Astrocyte (in vitro differentiated cells and primary cell): ENCODE measurements at regions not wholly inside any gene's neighbourhood (a gene's known extent, or its start where the extent isn't known, plus 50 kb on each side); places are given as distances from the start of the nearest gene placed in this dataset.

Experiments used
- DNase-seq: peaks from one replicate; pipeline ENCODE4 v3.0.0-alpha.2; 2010; ENCODE audit warnings: low read depth
- FAIRE-seq: peaks from 2 replicates; lab custom pipeline; 2011; peaks lifted over from hg19 to GRCh38; lab: Jason Lieb, UNC
- H2AFZ ChIP-seq: 2 replicates; pipeline ENCODE4 v1.6.0; 2012; ENCODE audit warnings: low read depth, low read length, inconsistent platforms
- H3K27ac ChIP-seq: 2 replicates; pipeline ENCODE4 v1.5.1; 2011; ENCODE audit warnings: low read depth, low read length, inconsistent platforms
- H3K27me3 ChIP-seq: 2 replicates; pipeline ENCODE4 v1.6.0; 2011; ENCODE audit warnings: low read length, inconsistent platforms; ENCODE audit not compliant: insufficient read depth
- H3K36me3 ChIP-seq: 2 replicates; pipeline ENCODE4 v1.5.1; 2011; ENCODE audit warnings: low read length, inconsistent platforms; ENCODE audit not compliant: insufficient read depth
- H3K4me1 ChIP-seq: 2 replicates; pipeline ENCODE4 v1.5.1; 2011; ENCODE audit warnings: low read length, inconsistent platforms; ENCODE audit not compliant: insufficient read depth
- H3K4me2 ChIP-seq: 2 replicates; pipeline ENCODE4 v1.6.0; 2012; ENCODE audit warnings: low read length, inconsistent platforms
- H3K4me3 ChIP-seq: 2 replicates; pipeline ENCODE4 v1.5.1; 2011; ENCODE audit warnings: low read depth, mild to moderate bottlenecking, low read length, inconsistent platforms; ENCODE audit not compliant: insufficient read depth
- H3K79me2 ChIP-seq: 2 replicates; pipeline ENCODE4 v1.6.0; 2012; ENCODE audit warnings: mild to moderate bottlenecking, low read length, inconsistent platforms; ENCODE audit not compliant: insufficient read depth
- H3K9ac ChIP-seq: 2 replicates; pipeline ENCODE4 v1.6.0; 2012; ENCODE audit warnings: mild to moderate bottlenecking, low read length, inconsistent platforms
- H3K9me3 ChIP-seq: 2 replicates; pipeline ENCODE4 v1.5.1; 2012; ENCODE audit warnings: low read depth, mild to moderate bottlenecking, low read length, inconsistent platforms; ENCODE audit not compliant: insufficient read depth
- H4K20me1 ChIP-seq: 2 replicates; pipeline ENCODE4 v1.6.0; 2012; ENCODE audit warnings: low read length, inconsistent platforms; ENCODE audit not compliant: insufficient read depth
- H3K27ac Mint-ChIP-seq: one replicate; pipeline ENCODE4 v1.8.0; 2021; ENCODE audit warnings: mild to moderate bottlenecking, mixed read lengths; ENCODE audit not compliant: unreplicated experiment
- H3K27me3 Mint-ChIP-seq: one replicate; pipeline ENCODE4 v1.8.0; 2021; ENCODE audit warnings: low read depth, mixed read lengths; ENCODE audit not compliant: unreplicated experiment
- H3K36me3 Mint-ChIP-seq: one replicate; pipeline ENCODE4 v1.8.0; 2021; ENCODE audit warnings: low read depth, mixed read lengths; ENCODE audit not compliant: unreplicated experiment
- H3K4me1 Mint-ChIP-seq: one replicate; pipeline ENCODE4 v1.8.0; 2021; ENCODE audit warnings: low read depth, mixed read lengths; ENCODE audit not compliant: unreplicated experiment
- H3K4me3 Mint-ChIP-seq: one replicate; pipeline ENCODE4 v1.8.0; 2021; ENCODE audit warnings: mild to moderate bottlenecking, moderate library complexity, mixed read lengths; ENCODE audit not compliant: unreplicated experiment
- H3K9me3 Mint-ChIP-seq: one replicate; pipeline ENCODE4 v1.8.0; 2021; ENCODE audit warnings: mild to moderate bottlenecking, mixed read lengths; ENCODE audit not compliant: unreplicated experiment
- EZH2 ChIP-seq: IDR thresholded peaks from 2 replicates; pipeline ENCODE4 v1.6.1; 2012; ENCODE audit warnings: mild to moderate bottlenecking, low read length, inconsistent platforms; ENCODE audit not compliant: insufficient read depth
- TF ChIP-seq, protein P1 (sequence below): IDR thresholded peaks from 2 replicates; pipeline ENCODE4 v1.5.1; 2011; ENCODE audit warnings: low read depth, mild to moderate bottlenecking, inconsistent platforms, low read length, moderate library complexity; ENCODE audit not compliant: insufficient read depth

DNA sequence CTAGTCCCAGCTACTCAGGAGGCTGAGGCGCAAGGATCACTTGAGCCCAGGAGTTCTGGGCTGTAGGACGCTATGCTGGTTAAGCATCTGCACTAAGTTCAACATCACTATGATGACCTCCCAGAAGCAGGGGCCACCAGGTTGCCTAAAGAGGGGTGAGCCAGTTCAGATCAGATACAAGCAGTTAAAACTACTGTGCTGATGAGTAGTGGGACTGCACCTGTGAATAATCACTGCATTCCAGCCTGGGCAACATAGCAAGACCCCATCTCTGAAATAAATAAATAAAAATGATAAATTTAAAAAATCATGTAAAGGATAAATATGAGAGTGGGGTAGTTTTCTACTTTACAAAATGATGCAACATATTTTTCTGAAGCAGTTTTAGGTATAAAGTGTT, 106.5 kb downstream of the TMEM170B start:
- Histone ChIP-seq H3K4me2 (no peak overlapping the region), H3K36me3 (no peaks in the 10 kb centered on the region), H3K9ac (no peak overlapping the region), H4K20me1 (no peaks in the 10 kb centered on the region), H3K4me3 (no peak overlapping the region), H3K4me1 (no peaks in the 10 kb centered on the region), H3K9me3 (peaks cover 3% of the 10 kb centered on the region), H3K79me2 (no peaks in the 10 kb centered on the region), H3K27me3 (no peaks in the 10 kb centered on the region), H3K27ac (no peak overlapping the region), H2AFZ (no peak overlapping the region)
- H3K4me3 Mint-ChIP-seq: no peak overlapping the region
- H3K36me3 Mint-ChIP-seq: peaks cover 5% of the 10 kb centered on the region
- no peak overlapping the region for H3K27ac Mint-ChIP-seq
- H3K27me3 Mint-ChIP-seq: no peaks in the 10 kb centered on the region
- TF ChIP-seq EZH2: no peak
- TF ChIP-seq, protein P1, sequence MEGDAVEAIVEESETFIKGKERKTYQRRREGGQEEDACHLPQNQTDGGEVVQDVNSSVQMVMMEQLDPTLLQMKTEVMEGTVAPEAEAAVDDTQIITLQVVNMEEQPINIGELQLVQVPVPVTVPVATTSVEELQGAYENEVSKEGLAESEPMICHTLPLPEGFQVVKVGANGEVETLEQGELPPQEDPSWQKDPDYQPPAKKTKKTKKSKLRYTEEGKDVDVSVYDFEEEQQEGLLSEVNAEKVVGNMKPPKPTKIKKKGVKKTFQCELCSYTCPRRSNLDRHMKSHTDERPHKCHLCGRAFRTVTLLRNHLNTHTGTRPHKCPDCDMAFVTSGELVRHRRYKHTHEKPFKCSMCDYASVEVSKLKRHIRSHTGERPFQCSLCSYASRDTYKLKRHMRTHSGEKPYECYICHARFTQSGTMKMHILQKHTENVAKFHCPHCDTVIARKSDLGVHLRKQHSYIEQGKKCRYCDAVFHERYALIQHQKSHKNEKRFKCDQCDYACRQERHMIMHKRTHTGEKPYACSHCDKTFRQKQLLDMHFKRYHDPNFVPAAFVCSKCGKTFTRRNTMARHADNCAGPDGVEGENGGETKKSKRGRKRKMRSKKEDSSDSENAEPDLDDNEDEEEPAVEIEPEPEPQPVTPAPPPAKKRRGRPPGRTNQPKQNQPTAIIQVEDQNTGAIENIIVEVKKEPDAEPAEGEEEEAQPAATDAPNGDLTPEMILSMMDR: no peak
- DNase-seq: no peak
- H3K4me1 Mint-ChIP-seq: peaks cover 7% of the 10 kb centered on the region
- FAIRE-seq: no peak
- peaks cover 24% of the 10 kb centered on the region for H3K9me3 Mint-ChIP-seq

DNA sequence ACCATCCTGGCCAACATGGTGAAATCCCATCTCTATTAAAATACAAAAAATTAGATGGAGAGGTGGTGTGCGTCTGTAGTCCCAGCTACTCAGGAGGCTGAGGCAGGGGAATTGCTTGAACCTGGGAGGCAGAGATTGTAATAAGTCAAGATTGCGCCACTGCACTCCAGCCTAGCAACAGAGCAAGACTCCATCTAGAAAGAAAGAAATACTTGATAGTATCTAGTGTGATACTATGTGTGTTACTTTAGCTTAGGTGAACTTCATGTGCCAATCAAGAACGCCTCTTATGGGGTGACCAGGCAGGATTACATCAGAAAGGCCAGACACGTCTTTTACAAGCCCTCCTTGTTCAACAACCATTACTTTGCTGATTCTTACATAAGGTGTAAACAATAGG, 107.1 kb downstream of the TMEM170B start:
- Histone ChIP-seq H3K9ac (no peak overlapping the region), H4K20me1 (no peaks in the 10 kb centered on the region), H3K4me3 (no peak overlapping the region), H3K79me2 (no peaks in the 10 kb centered on the region), H3K27me3 (no peaks in the 10 kb centered on the region), H3K27ac (no peak overlapping the region), H2AFZ (no peak overlapping the region), H3K36me3 (no peaks in the 10 kb centered on the region), H3K4me2 (no peak overlapping the region), H3K4me1 (peaks cover under 1% of the 10 kb centered on the region), H3K9me3 (peaks cover 3% of the 10 kb centered on the region)
- no peak for DNase-seq
- Mint-ChIP-seq H3K27ac (no peak overlapping the region), H3K4me3 (no peak overlapping the region), H3K27me3 (no peaks in the 10 kb centered on the region), H3K36me3 (peaks cover 5% of the 10 kb centered on the region), H3K4me1 (peaks cover 10% of the 10 kb centered on the region), H3K9me3 (peaks cover 24% of the 10 kb centered on the region)
- no peak for TF ChIP-seq EZH2
- TF ChIP-seq, protein P1: no peak
- FAIRE-seq: no peak

DNA sequence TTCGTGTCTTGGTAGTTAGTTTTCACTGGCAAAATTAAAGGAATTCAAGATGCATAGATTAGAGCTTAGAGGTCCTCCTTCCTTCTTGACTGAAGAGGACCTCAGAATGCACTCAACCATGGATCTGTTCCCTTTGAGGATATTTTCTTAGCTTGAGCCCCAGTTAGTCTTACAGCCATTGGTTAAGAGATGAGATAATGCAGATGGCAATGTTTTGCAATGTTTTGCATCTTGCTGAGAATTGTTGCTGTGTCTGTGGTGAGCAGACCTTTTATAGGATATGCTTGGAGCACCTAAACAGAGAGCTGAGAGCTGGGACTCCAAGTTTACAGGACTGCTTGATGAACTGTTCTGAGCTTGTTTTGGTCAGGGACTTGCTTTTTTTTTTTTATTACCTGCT, 107.5 kb downstream of the TMEM170B start:
- no peak overlapping the region for H3K27ac ChIP-seq
- no peaks in the 10 kb centered on the region for H3K79me2 ChIP-seq
- H4K20me1 ChIP-seq: no peaks in the 10 kb centered on the region
- peaks cover 3% of the 10 kb centered on the region for H3K9me3 ChIP-seq
- no peak overlapping the region for H3K4me3 Mint-ChIP-seq
- no peak overlapping the region for H3K4me2 ChIP-seq
- H3K4me1 ChIP-seq: peaks cover 5% of the 10 kb centered on the region
- no peak overlapping the region for H2AFZ ChIP-seq
- H3K9ac ChIP-seq: no peak overlapping the region
- peaks cover 5% of the 10 kb centered on the region for H3K36me3 Mint-ChIP-seq
- FAIRE-seq (no peak), DNase-seq (no peak)
- peaks cover 24% of the 10 kb centered on the region for H3K9me3 Mint-ChIP-seq
- no peak overlapping the region for H3K27ac Mint-ChIP-seq
- H3K4me3 ChIP-seq: no peak overlapping the region
- TF ChIP-seq EZH2: no peak
- TF ChIP-seq, protein P1: no peak
- peaks cover 14% of the 10 kb centered on the region for H3K4me1 Mint-ChIP-seq
- H3K27me3 ChIP-seq: no peaks in the 10 kb centered on the region
- H3K27me3 Mint-ChIP-seq: no peaks in the 10 kb centered on the region
- H3K36me3 ChIP-seq: no peaks in the 10 kb centered on the region
